GM12878 (cell line): ENCODE measurements at regions not wholly inside any gene's neighbourhood (a gene's known extent, or its start where the extent isn't known, plus 50 kb on each side); places are given as distances from the start of the nearest gene placed in this dataset.

Source experiments
- ATAC-seq: fragments of 200-7000 bp; cut with Tn5 transposase; 3 replicates; pipeline ENCODE4 v1.9.1; 2020; ENCODE audit warnings: mild to moderate bottlenecking, moderate library complexity
- BruUV-seq: library from RNA; stranded (reverse); fragments of 400-500 nt; replicated peaks from 2 replicates; lab custom pipeline; 2021; lab: Mats Ljungman, UMichigan
- CTCF ChIA-PET: fragments of 300-600 bp; sonication (Branson Sonifier 250); formaldehyde crosslinking; extraction: SDS; loops from one replicate; lab custom pipeline; 2021; ENCODE audit warnings: inconsistent platforms; lab: Yijun Ruan, JAX
- POLR2A ChIA-PET: fragments of 350-600 bp; formaldehyde crosslinking; extraction: SDS; loops from one replicate; lab custom pipeline; 2021; ENCODE audit warnings: inconsistent platforms; lab: Charles Lee
- RAD21 ChIA-PET: fragments of 300-600 bp; sonication (Branson Sonifier 250); formaldehyde crosslinking; loops from one replicate; lab custom pipeline; 2023; ENCODE audit warnings: antibody characterized with exemption; ENCODE audit not compliant: unreplicated experiment; lab: Charles Lee
- SMC1A ChIA-PET: fragments of 300-600 bp; sonication (Branson Sonifier 250); formaldehyde crosslinking; loops from one replicate; lab custom pipeline; 2023; ENCODE audit not compliant: unreplicated experiment, uncharacterized antibody; lab: Charles Lee
- DNase-seq: peaks from one replicate; pipeline ENCODE4 v3.0.0-alpha.2; 2011; ENCODE audit warnings: low read depth, low spot score
- FAIRE-seq: peaks from 3 replicates; lab custom pipeline; 2011; peaks lifted over from hg19 to GRCh38; lab: Jason Lieb, UNC
- H2AFZ ChIP-seq: 2 replicates; pipeline ENCODE4 v1.6.0; 2011; ENCODE audit warnings: low read depth, low read length, control low read depth; ENCODE audit not compliant: control insufficient read depth
- H3K27ac ChIP-seq: 2 replicates; pipeline ENCODE4 v1.5.1; 2011; ENCODE audit warnings: control low read depth; ENCODE audit not compliant: control insufficient read depth, insufficient read depth
- H3K27me3 ChIP-seq, 2 experiments: replicated peaks in 1 of 2; 2 replicates each; pipeline versions ENCODE4 v1.6.0 to v1.6.1; 2011; ENCODE audit warnings: low read length in 1 of 2; ENCODE audit not compliant: control insufficient read depth in 2 of 2, insufficient read depth in 2 of 2
- H3K36me3 ChIP-seq, 2 experiments: 2 replicates each; pipeline ENCODE4 v1.5.1; 2011; ENCODE audit warnings: low read length in 1 of 2; ENCODE audit not compliant: control insufficient read depth in 2 of 2, insufficient read depth in 2 of 2
- H3K4me1 ChIP-seq: 2 replicates; pipeline ENCODE4 v1.6.1; 2011; ENCODE audit warnings: mild to moderate bottlenecking, low read length, moderate library complexity, mixed read lengths; ENCODE audit not compliant: control insufficient read depth, insufficient read depth
- H3K4me2 ChIP-seq: 2 replicates; pipeline ENCODE4 v1.6.0; 2011; ENCODE audit warnings: control low read depth; ENCODE audit not compliant: control insufficient read depth, insufficient read depth
- H3K4me3 ChIP-seq: fragments of 200-600 bp; sonication (generic); 2 replicates; pipeline ENCODE4 v1.5.1; 2016
- H3K79me2 ChIP-seq: 2 replicates; pipeline ENCODE4 v1.6.0; 2011; ENCODE audit warnings: low read length; ENCODE audit not compliant: control insufficient read depth, insufficient read depth
- H3K9ac ChIP-seq: 2 replicates; pipeline ENCODE4 v1.8.0; 2011; ENCODE audit warnings: low read length, control low read depth, mixed read lengths; ENCODE audit not compliant: control insufficient read depth, insufficient read depth
- H3K9me3 ChIP-seq: replicated peaks from 3 replicates; pipeline ENCODE4 v1.5.1; 2011; ENCODE audit warnings: mild to moderate bottlenecking, low read length; ENCODE audit not compliant: control insufficient read depth, insufficient read depth
- H4K20me1 ChIP-seq: 2 replicates; pipeline ENCODE4 v1.6.0; 2011; ENCODE audit not compliant: control insufficient read depth, insufficient read depth
- ETV6 ChIP-seq, 2 experiments: fragments of 450-650 bp in 1 of 2; IDR thresholded peaks in 1 of 2; conservative IDR thresholded peaks in 1 of 2; 2 replicates each; pipeline ENCODE4 v1.6.1; 2014; ENCODE audit warnings: antibody characterized with exemption in 1 of 2, borderline replicate concordance in 1 of 2, low read depth in 1 of 2, mild to moderate bottlenecking in 1 of 2, moderate library complexity in 1 of 2
- GATAD2B ChIP-seq: fragments of 450-650 bp; conservative IDR thresholded peaks from 2 replicates; pipeline ENCODE4 v1.6.1; 2017; ENCODE audit warnings: low read depth, mild to moderate bottlenecking, moderate library complexity
- KLF5 ChIP-seq: fragments of 450-650 bp; IDR thresholded peaks from 2 replicates; pipeline ENCODE4 v1.6.1; 2014; ENCODE audit warnings: mild to moderate bottlenecking; ENCODE audit not compliant: partially characterized antibody
- NR2C1 ChIP-seq: fragments of 450-650 bp; IDR thresholded peaks from 2 replicates; pipeline ENCODE4 v1.6.1; 2017; ENCODE audit warnings: antibody characterized with exemption, mild to moderate bottlenecking, moderate library complexity
- RB1 ChIP-seq: fragments of 450-650 bp; formaldehyde crosslinking; IDR thresholded peaks from 2 replicates; pipeline ENCODE4 v1.6.1; 2017; ENCODE audit warnings: mild to moderate bottlenecking, borderline replicate concordance
- SIX5 ChIP-seq: IDR thresholded peaks from 2 replicates; pipeline ENCODE4 v1.6.1; 2011; ENCODE audit warnings: mild to moderate bottlenecking, low read depth, low read length, moderate library complexity; ENCODE audit not compliant: severe bottlenecking
- SREBF2 ChIP-seq: IDR thresholded peaks from 2 replicates; pipeline ENCODE4 v1.6.1; 2012; ENCODE audit warnings: mild to moderate bottlenecking, low read length
- SUPT20H ChIP-seq: IDR thresholded peaks from 2 replicates; pipeline ENCODE4 v1.6.1; 2011; ENCODE audit warnings: low read depth, mild to moderate bottlenecking, low read length, moderate library complexity, borderline replicate concordance; ENCODE audit not compliant: control insufficient read depth
- TBL1XR1 ChIP-seq: IDR thresholded peaks from 2 replicates; pipeline ENCODE4 v1.6.1; 2012; ENCODE audit warnings: low read depth, low read length, improper control_type of control experiment
- ZBED1 ChIP-seq: IDR thresholded peaks from 2 replicates; pipeline ENCODE4 v1.6.1; 2016; ENCODE audit warnings: borderline replicate concordance
- ZNF217 ChIP-seq: fragments of 450-650 bp; IDR thresholded peaks from 2 replicates; pipeline ENCODE4 v1.6.1; 2017; ENCODE audit warnings: antibody characterized with exemption, mild to moderate bottlenecking
- WGBS: methylation state at CpG from one replicate; pipeline ENCODE4 v1.1.6; 2016; ENCODE audit warnings: low lambda C conversion rate; ENCODE audit not compliant: insufficient replicate concordance, insufficient coverage; ENCODE audit errors: missing lambda C conversion rate; 5-methylcytosine and 5-hydroxymethylcytosine counted together
- in situ Hi-C: fragments of 300-500 bp; cut with MboI; formaldehyde crosslinking; loops from 9 replicates; pipeline ENCODE4 v1.14.3; 2018; ENCODE audit warnings: mixed read lengths
- intact Hi-C: fragments of 100-400 bp; cut with micrococcal nuclease; formaldehyde crosslinking; loops from one replicate; pipeline ENCODE4 v1.14.2; 2022; ENCODE audit not compliant: unreplicated experiment
- TF ChIP-seq, protein P1 (sequence below): IDR thresholded peaks from 2 replicates; pipeline ENCODE4 v1.6.1; 2012; ENCODE audit warnings: low read depth, low read length, improper control_type of control experiment

DNA sequence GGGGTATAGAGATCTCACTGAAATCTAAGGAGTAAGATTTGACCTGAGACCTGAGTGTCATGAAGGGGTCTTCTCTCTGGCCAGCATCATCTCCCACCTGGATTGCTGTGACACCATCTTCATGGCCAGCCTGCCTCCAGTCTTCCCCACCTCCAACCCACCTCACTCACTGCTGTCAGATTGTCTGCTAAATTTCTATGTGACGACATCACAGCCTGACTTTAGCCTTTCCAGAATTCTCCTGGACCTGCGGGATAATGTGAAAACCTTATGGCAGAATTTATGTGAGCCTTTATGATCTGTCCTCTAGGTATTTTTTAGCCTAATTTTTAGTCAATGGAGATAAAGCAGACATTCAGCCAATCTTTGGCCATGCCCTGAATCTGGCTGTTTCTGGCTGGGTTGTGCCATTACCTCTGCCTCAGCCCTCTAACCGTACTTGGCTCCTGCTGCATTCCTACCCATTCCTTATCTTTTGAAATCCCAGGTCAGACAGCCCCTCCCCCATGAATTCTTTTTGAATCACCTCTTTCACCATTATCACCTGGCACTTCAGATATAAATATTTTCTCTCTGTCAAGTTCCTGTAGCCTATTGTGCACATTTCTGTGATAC is 66.4 kb upstream of the MMADHC start (continued):
- no peak for TF ChIP-seq RB1

DNA sequence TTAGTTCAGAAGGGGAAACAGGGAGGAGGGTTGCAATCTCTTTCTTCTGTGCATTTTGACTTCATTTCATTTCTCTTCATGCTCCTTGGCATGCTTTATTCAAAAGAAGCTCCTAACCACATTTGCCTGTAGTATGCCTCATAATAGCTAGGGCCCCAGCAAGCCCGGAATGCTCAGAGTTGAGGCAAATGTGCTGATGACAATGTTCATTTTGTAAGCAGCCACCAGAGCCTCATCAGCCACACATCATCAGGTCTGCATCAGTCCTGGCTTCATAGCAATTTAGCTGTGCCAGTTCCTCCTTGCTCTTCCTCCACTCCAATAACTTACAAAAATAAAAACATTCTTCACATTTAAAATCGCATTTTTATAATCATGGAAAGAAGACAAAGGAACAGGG is 65.4 kb upstream of the MMADHC start:
- Histone ChIP-seq H2AFZ (no peak overlapping the region), H3K27ac (no peak overlapping the region), H3K9me3 (no peaks in the 10 kb centered on the region), H3K4me3 (no peak overlapping the region), H3K4me2 (no peak overlapping the region), H3K36me3 (no peaks in the 10 kb centered on the region), H3K79me2 (no peaks in the 10 kb centered on the region), H3K27me3 (no peaks in the 10 kb centered on the region), H3K4me1 (no peaks in the 10 kb centered on the region), H4K20me1 (no peaks in the 10 kb centered on the region), H3K9ac (no peak overlapping the region)
- no peak for TF ChIP-seq NR2C1
- TF ChIP-seq GATAD2B, result no peak
- no peak for TF ChIP-seq TBL1XR1
- no peak for TF ChIP-seq ZBED1
- TF ChIP-seq ETV6 (conservative IDR thresholded peaks at IDR 0.05 in 1 of 2, IDR thresholded peaks at IDR 0.05 in 1 of 2; ENCODE audit: borderline replicate concordance in 1 of 2, low read depth in 1 of 2), result no peak
- TF ChIP-seq, protein P1, sequence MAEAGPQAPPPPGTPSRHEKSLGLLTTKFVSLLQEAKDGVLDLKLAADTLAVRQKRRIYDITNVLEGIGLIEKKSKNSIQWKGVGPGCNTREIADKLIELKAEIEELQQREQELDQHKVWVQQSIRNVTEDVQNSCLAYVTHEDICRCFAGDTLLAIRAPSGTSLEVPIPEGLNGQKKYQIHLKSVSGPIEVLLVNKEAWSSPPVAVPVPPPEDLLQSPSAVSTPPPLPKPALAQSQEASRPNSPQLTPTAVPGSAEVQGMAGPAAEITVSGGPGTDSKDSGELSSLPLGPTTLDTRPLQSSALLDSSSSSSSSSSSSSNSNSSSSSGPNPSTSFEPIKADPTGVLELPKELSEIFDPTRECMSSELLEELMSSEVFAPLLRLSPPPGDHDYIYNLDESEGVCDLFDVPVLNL, result no peak
- TF ChIP-seq ZNF217, result no peak
- TF ChIP-seq SUPT20H, result no peak
- TF ChIP-seq KLF5, result no peak
- TF ChIP-seq SREBF2, result no peak
- no peak for TF ChIP-seq SIX5
- in situ Hi-C loops, result no loop called here
- ATAC-seq (no peak), FAIRE-seq (no peak), DNase-seq (no peak)
- WGBS, result 27% methylated on average over 2 of the region's 2 CpGs
- ChIA-PET RAD21 (no interaction called here), SMC1A (no interaction called here), POLR2A (no interaction called here), CTCF (interaction anchor here (1.3 kb wide), 1 partner anchor 16 kb away, joined by 3 read pairs; no protein-coding TSS in a partner anchor)
- intact Hi-C loops, result no loop called here
- no TSS peak for BruUV-seq
